Tongue (tissue), 1 donor: ENCODE measurements at regions not wholly inside any gene's neighbourhood (a gene's known extent, or its start where the extent isn't known, plus 50 kb on each side); places are given as distances from the start of the nearest gene placed in this dataset.
A peak's percentile ranks its signal among the peaks of the same experiment; 100 is the strongest.

ENCODE experiments used
- DNase-seq: peaks from one replicate; pipeline ENCODE4 v3.0.0-alpha.2; 2015

GRCh38 chr3:76627236-76627635 lies 412.7 kb upstream of the ROBO2 start:
- DNase-seq: peak; percentile 3

DNA sequence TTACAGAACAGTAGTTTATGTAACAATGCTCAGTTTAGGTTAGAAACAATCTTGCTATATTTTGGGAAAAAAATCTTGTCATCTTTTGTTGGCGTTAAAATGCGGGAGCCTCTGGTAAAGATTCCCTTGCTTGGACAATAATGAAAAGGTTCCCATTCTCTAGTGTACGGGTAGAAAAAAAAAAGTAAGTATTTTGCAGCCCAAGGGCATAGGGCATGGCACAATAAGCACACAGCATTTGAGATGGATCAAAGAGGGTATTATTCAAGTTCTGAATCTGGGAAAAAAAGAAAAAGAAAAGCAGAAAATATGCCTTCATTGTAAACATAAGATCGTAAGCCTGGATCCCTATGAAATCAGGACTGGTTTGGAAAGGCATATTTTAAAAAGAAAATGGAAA lies 408.6 kb upstream of the ROBO2 start:
- no peak for DNase-seq

GRCh38 chr3:76638006-76638405 lies 401.9 kb upstream of the ROBO2 start:
- no peak for DNase-seq

GRCh38 chr3:76643623-76644304 lies 396.1 kb upstream of the ROBO2 start:
- no peak for DNase-seq

GRCh38 chr3:76644305-76644675 lies 395.6 kb upstream of the ROBO2 start:
- no peak for DNase-seq

DNA sequence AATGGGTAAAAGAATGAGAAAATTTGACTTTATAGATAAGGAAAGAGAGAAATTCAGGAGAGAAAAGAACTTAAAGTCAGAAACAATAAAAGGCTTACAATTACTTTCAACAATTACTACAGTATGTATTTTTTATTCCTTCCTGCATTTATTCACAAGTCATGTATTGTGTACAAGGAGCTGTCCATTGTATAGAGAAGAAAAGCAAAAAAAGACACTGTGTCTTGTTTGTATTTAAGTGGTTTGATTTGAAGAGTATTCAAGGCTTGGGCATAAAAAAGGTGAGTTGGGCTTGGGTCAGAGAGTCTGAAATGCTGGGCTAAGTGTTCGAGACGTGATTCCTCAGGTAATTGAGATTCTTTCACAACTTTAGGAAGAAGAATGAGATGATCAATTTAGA lies 394.2 kb upstream of the ROBO2 start:
- DNase-seq: no peak

GRCh38 chr3:76646921-76647562 lies 392.9 kb upstream of the ROBO2 start:
- no peak for DNase-seq

GRCh38 chr3:76651784-76652183 lies 388.1 kb upstream of the ROBO2 start:
- no peak for DNase-seq

- no peak for DNase-seq
These were observed 387.4 kb upstream of the ROBO2 start for GRCh38 chr3:76652524-76652923.

DNA sequence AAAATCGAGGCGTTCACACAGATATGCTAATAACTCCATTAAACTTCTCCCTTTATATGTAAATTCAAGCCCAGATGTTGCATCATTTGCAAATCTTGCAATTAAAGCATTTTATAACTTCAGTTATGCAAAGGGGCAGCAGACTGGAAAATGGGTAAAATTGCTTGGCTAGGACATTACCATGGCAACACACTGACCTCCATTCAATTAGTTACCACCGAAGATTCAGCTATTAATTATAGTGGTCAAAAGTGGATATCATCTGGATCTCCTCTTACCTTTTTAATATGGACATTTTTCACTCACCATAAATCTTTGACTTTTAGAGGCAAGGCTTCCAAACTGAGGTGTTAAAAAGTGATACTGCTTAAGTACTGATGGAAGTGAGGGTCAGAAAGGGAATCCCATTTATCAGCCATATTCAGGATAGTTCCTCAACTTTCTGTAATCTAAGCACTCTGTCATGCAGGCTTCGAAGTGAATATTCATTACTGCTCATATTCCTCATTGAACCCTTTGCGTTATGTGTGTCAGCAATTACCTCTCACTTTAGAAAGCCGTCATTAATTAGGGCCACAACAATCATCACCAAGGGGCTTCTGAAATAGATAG lies 386.2 kb upstream of the ROBO2 start:
- no peak for DNase-seq

GRCh38 chr3:76656531-76657070 lies 383.3 kb upstream of the ROBO2 start:
- no peak for DNase-seq

DNA sequence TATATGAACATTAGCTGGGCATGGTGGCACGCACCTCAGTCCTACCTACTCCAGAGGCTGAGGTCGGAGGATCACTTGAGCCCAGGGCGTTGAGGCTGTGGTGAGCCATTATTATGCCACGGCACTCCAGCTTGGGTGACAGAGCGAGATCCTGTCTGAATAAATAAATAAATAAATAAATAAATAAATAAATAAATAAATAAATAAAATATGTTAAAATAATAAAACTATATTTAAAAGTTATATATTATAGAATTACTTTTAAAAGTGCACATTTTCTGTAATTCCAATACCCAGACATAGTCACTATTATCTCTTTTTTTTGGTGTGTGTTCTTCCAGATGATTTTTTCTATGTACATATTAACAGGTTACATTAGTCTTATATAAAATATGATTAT lies 382.0 kb upstream of the ROBO2 start:
- DNase-seq: no peak

DNA sequence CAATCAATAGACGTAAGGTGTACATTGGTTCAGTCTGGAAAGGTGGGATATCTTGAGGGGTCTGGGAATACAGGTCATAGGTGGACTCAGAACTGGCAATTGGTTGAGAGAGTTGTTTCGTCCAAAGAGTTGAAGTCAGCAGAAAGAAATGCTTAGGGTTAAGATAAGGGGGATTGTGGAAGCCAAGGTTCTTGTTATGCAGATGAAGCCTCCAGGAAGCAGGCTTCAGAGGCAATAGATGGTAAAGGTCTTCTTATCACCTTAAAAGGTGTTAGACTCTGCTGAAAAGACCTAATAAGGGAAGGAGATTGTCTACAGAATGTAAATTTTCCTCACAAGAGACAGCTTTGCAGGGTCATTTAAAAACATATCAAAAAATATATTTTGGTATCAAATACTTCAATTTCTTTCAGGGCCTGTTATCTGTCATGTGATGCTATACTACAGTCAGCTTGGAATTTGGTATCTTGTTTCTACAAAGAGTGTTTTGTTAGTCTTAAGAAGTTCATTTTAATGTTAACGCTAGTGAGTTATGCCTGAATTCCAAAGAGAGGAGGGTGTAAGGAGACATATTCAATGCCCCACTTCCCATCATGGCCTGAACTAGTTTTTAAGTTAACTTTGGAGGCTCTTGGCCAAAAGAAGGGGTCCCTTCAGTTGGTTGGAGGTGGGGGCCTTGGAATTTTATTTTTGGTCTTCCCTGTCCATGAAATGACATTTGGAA lies 378.2 kb upstream of the ROBO2 start:
- no peak for DNase-seq

GRCh38 chr3:76664816-76665215 lies 375.1 kb upstream of the ROBO2 start:
- no peak for DNase-seq

- no peak for DNase-seq
These were observed 371.2 kb upstream of the ROBO2 start for GRCh38 chr3:76668653-76669052.

DNA sequence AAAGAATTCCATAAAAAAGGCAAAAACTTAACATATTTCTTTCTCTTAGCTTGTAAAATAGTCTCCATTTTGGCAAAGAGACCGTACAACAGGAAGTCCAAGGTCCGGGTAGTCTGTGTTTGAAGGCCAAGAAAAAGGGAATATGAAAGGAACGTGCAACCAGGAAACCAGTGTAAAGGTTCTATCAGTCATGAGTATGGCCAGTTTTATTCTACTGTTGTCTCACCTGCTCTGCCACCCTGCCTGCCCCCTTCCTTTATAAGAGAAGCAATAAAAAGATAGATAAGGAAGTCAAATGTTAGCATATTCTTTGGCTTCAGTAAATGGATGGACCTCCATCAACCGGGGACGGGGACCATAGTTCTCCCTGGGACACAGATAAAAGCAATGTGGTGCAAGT lies 370.6 kb upstream of the ROBO2 start:
- DNase-seq: no peak

DNA sequence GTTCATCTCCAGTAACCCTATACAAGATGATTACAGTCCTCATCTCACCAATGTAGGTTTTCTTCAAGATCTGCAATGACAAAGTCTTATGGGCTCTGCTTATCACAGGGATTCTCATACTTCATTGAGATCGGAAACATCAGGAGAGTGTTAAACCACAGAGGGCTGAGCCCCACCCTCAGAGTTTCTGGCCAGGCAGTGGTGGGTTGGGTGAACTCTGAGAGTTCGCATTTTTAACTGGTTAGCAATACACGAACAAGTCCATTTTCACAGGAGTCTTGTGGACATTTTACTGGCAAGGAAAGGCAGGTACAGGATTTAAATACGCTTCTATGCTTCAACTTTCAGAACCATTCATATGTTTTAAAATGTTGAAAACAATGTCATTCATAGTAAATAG lies 366.7 kb upstream of the ROBO2 start:
- DNase-seq: no peak

- peak; percentile 4 for DNase-seq
These were observed 360.4 kb upstream of the ROBO2 start for GRCh38 chr3:76679541-76679940.

GRCh38 chr3:76683256-76683655 lies 356.6 kb upstream of the ROBO2 start:
- DNase-seq: no peak

DNA sequence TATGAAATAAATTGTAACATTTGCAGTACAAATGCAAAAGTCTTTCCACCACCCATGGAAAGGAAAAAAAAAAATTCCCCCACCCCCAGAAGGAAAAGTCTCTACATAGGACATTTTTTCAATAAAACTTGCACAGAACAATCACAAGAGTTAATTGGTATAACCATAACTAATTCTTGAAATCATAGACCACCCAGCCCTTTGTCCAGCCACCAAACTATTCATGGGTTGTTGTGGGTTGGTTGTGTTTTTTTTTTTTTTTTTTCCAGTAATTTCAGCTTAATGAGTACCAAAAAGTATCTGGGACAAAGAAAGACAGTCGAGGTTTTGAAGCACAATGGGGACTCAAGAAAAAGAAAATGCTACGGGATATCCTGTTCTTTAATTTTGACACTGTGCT lies 355.0 kb upstream of the ROBO2 start:
- no peak for DNase-seq

DNA sequence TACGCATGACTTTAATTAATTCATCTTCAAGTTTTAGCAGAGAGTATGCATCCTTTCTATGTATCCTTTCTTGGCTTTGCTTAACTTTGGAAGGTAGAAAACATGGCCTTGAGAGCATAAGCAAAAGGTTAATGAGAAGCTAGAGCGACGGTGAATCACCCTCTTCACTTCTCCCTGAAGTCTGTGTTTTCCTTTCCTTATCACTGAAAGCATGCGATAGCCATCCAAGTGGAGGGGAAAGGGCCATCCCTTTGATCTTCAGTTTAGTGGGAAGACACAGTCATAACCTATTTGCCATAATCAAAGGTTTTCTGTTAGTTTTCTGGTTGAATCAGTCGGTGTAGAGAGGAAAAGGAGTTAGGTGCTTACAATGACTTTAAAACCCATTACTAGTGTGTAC lies 354.0 kb upstream of the ROBO2 start:
- DNase-seq: no peak

DNA sequence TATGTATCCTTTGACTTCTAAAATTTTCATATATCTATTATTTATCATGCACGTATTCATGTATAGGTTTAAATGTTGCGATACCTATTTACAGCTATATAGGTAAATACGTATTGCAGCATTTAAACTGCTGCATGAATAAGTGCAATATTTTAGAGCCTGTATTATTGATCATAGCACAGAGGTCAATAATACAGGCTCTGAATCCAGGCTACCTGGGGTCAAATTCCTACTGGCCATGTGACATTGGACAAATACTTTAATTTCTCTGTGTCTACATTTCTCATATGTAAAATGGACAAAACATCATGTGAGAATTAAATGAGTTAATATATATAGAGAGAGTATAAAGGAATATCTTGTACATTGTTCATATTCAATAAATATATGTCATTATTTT lies 352.9 kb upstream of the ROBO2 start:
- DNase-seq: no peak

GRCh38 chr3:76694063-76694462 lies 345.8 kb upstream of the ROBO2 start:
- DNase-seq: no peak
